IPS DF 6.9 (cell line): ENCODE measurements at regions not wholly inside any gene's neighbourhood (a gene's known extent, or its start where the extent isn't known, plus 50 kb on each side); places are given as distances from the start of the nearest gene placed in this dataset.
"Not testable (repeated sequence)": the region's sequence is repeated elsewhere in the genome, so short reads cannot be mapped to it uniquely, and the experiment has no call there.

ENCODE experiments used
- DNase-seq: peaks from one replicate; pipeline ENCODE4 v3.0.0-alpha.2; 2013; ENCODE audit warnings: low read depth, low spot score
- H3K27ac ChIP-seq: one replicate; pipeline ENCODE4 v1.5.1; 2013; ENCODE audit warnings: low read length, control low read depth
- H3K27me3 ChIP-seq: 2 replicates; pipeline ENCODE4 v1.6.1; 2013; ENCODE audit warnings: mild to moderate bottlenecking, low read length; ENCODE audit not compliant: control insufficient read depth, insufficient read depth
- H3K36me3 ChIP-seq: 2 replicates; pipeline ENCODE4 v1.6.1; 2013; ENCODE audit warnings: low read length; ENCODE audit not compliant: control insufficient read depth, insufficient read depth
- H3K4me1 ChIP-seq: 2 replicates; pipeline ENCODE4 v1.6.1; 2013; ENCODE audit warnings: low read length; ENCODE audit not compliant: control insufficient read depth, insufficient read depth
- H3K4me3 ChIP-seq: 2 replicates; pipeline ENCODE4 v1.5.1; 2013; ENCODE audit warnings: mild to moderate bottlenecking, low read length
- H3K9me3 ChIP-seq: 2 replicates; pipeline ENCODE4 v1.6.1; 2013; ENCODE audit warnings: low read length, inconsistent platforms; ENCODE audit not compliant: control insufficient read depth, insufficient read depth
- WGBS: extraction: QIAGEN DNeasy Blood & Tissue Kit; methylation state at CpG from one replicate; pipeline ENCODE4 v1.1.7; 2013; ENCODE audit warnings: mixed read lengths, missing lambda C conversion rate; ENCODE audit not compliant: insufficient read length, insufficient coverage; 5-methylcytosine and 5-hydroxymethylcytosine counted together

GRCh38 chr4:89509708-89510281, 202.2 kb upstream of the GPRIN3 start:
- WGBS, result no CpG with 5 or more reads among the region's 4 CpGs
- DNase-seq, result no peak
- no peaks in the 10 kb centered on the region for H3K27me3 ChIP-seq
- peaks cover 2% of the 10 kb centered on the region; the same call in 1 of the 2 replicates for H3K4me1 ChIP-seq
- H3K9me3 ChIP-seq, result no peaks in the 10 kb centered on the region
- no peak overlapping the region for H3K27ac ChIP-seq
- no peak overlapping the region for H3K4me3 ChIP-seq
- no peaks in the 10 kb centered on the region for H3K36me3 ChIP-seq

- Histone ChIP-seq H3K9me3 (no peaks in the 10 kb centered on the region), H3K36me3 (no peaks in the 10 kb centered on the region), H3K4me1 (peaks cover 1% of the 10 kb centered on the region; the same call in 1 of the 2 replicates), H3K27ac (no peak overlapping the region), H3K27me3 (no peaks in the 10 kb centered on the region), H3K4me3 (no peak overlapping the region)
- no CpG with 5 or more reads among the region's 3 CpGs for WGBS
- DNase-seq, result no peak
Measured at GRCh38 chr4:89506866-89507491, 199.4 kb upstream of the GPRIN3 start.

- no peaks in the 10 kb centered on the region for H3K9me3 ChIP-seq
- no peaks in the 10 kb centered on the region for H3K27me3 ChIP-seq
- WGBS, result no CpG with 5 or more reads among the region's 1 CpG
- no peaks in the 10 kb centered on the region for H3K36me3 ChIP-seq
- no peak for DNase-seq
- no peak overlapping the region for H3K27ac ChIP-seq
- H3K4me3 ChIP-seq, result no peak overlapping the region
- no peaks in the 10 kb centered on the region for H3K4me1 ChIP-seq
Measured at GRCh38 chr4:89502581-89502980, 195.0 kb upstream of the GPRIN3 start.

GRCh38 chr4:89497517-89498308, 190.1 kb upstream of the GPRIN3 start:
- H3K27ac ChIP-seq, result no peak overlapping the region
- no CpG with 5 or more reads among the region's 4 CpGs for WGBS
- no peaks in the 10 kb centered on the region for H3K9me3 ChIP-seq
- no peaks in the 10 kb centered on the region for H3K27me3 ChIP-seq
- DNase-seq, result no peak
- no peak overlapping the region for H3K4me3 ChIP-seq
- H3K36me3 ChIP-seq, result no peaks in the 10 kb centered on the region
- no peaks in the 10 kb centered on the region for H3K4me1 ChIP-seq

- H3K27me3 ChIP-seq, result no peaks in the 10 kb centered on the region
- H3K27ac ChIP-seq, result no peak overlapping the region
- no peak for DNase-seq
- no peaks in the 10 kb centered on the region for H3K9me3 ChIP-seq
- no peaks in the 10 kb centered on the region; the same call in 1 of the 2 replicates for H3K4me1 ChIP-seq
- H3K4me3 ChIP-seq, result no peak overlapping the region
- no peaks in the 10 kb centered on the region for H3K36me3 ChIP-seq
- no CpG with 5 or more reads among the region's 1 CpG for WGBS
Measured at GRCh38 chr4:89496851-89497250, 189.3 kb upstream of the GPRIN3 start.

- DNase-seq, result no peak
- H3K4me3 ChIP-seq, result no peak overlapping the region
- H3K27me3 ChIP-seq, result no peaks in the 10 kb centered on the region
- no CpG with 5 or more reads among the region's 3 CpGs for WGBS
- no peak overlapping the region for H3K27ac ChIP-seq
- no peaks in the 10 kb centered on the region for H3K36me3 ChIP-seq
- H3K9me3 ChIP-seq, result no peaks in the 10 kb centered on the region
- H3K4me1 ChIP-seq, result peaks cover 2% of the 10 kb centered on the region
Measured at GRCh38 chr4:89493367-89493766, 185.8 kb upstream of the GPRIN3 start.

- Histone ChIP-seq H3K27ac (no peak overlapping the region), H3K4me1 (peaks cover 2% of the 10 kb centered on the region), H3K27me3 (no peaks in the 10 kb centered on the region), H3K36me3 (no peaks in the 10 kb centered on the region), H3K9me3 (no peaks in the 10 kb centered on the region), H3K4me3 (no peak overlapping the region)
- WGBS, result no CpG with 5 or more reads among the region's 4 CpGs
- no peak for DNase-seq
Measured at GRCh38 chr4:89492581-89493071, 185.0 kb upstream of the GPRIN3 start.

GRCh38 chr4:89491761-89492160, 184.2 kb upstream of the GPRIN3 start:
- Histone ChIP-seq H3K9me3 (no peaks in the 10 kb centered on the region), H3K27me3 (no peaks in the 10 kb centered on the region), H3K36me3 (no peaks in the 10 kb centered on the region), H3K4me3 (no peak overlapping the region), H3K27ac (no peak overlapping the region), H3K4me1 (peaks cover 2% of the 10 kb centered on the region)
- no CpG with 5 or more reads among the region's 3 CpGs for WGBS
- no peak for DNase-seq

GRCh38 chr4:89489921-89490431, 182.4 kb upstream of the GPRIN3 start:
- H3K4me3 ChIP-seq, H3K27me3 ChIP-seq, H3K27ac ChIP-seq, H3K36me3 ChIP-seq, H3K9me3 ChIP-seq, H3K4me1 ChIP-seq, DNase-seq: not testable (repeated sequence)
- no CpG with 5 or more reads among the region's 35 CpGs for WGBS

GRCh38 chr4:89489338-89489771, 181.8 kb upstream of the GPRIN3 start:
- Histone ChIP-seq H3K27ac (no peak overlapping the region), H3K9me3 (no peaks in the 10 kb centered on the region)
- no CpG with 5 or more reads among the region's 13 CpGs for WGBS

More at GRCh38 chr4:89489338-89489771, 181.8 kb upstream of the GPRIN3 start:
- DNase-seq, result no peak
- peaks cover 2% of the 10 kb centered on the region for H3K4me1 ChIP-seq
- H3K27me3 ChIP-seq, result no peaks in the 10 kb centered on the region
- H3K36me3 ChIP-seq, result no peaks in the 10 kb centered on the region
- no peak overlapping the region for H3K4me3 ChIP-seq
